Neuron (in vitro differentiated cells): ENCODE measurements at regions not wholly inside any gene's neighbourhood (a gene's known extent, or its start where the extent isn't known, plus 50 kb on each side); places are given as distances from the start of the nearest gene placed in this dataset.

ENCODE experiments used
- H2AFZ ChIP-seq: one replicate; pipeline ENCODE4 v1.6.1; 2013; ENCODE audit warnings: low read depth, mild to moderate bottlenecking, inconsistent platforms, low read length, moderate library complexity
- H3K27me3 ChIP-seq: one replicate; pipeline ENCODE4 v1.6.1; 2013; ENCODE audit warnings: low read length; ENCODE audit not compliant: insufficient read depth
- H3K36me3 ChIP-seq: one replicate; pipeline ENCODE4 v1.6.1; 2013; ENCODE audit warnings: low read length; ENCODE audit not compliant: insufficient read depth
- H3K4me1 ChIP-seq: one replicate; pipeline ENCODE4 v1.6.1; 2013; ENCODE audit warnings: low read length; ENCODE audit not compliant: insufficient read depth
- H3K4me3 ChIP-seq: 2 replicates; pipeline ENCODE4 v1.5.1; 2013; ENCODE audit warnings: mild to moderate bottlenecking, low read length, moderate library complexity
- H3K9me3 ChIP-seq: one replicate; pipeline ENCODE4 v1.6.1; 2013; ENCODE audit warnings: low read length

DNA sequence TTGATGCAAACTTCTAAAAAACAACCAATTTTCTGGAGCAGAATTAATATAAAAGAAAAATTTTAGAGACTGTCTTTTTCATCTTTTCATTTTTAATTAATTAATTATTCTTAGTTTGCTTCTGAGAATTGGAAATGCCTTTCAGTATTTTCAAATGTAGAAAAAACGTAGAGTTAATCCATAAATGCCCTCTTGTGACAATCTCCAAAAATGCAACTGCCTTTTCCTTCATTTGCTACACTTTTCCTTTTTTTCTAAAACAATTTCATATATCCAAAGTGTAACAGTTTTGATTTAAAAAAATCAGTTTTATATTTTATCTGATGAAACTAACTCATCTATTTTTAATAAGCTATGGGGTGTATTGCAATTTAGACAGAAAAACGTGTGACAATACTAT, 409.3 kb downstream of the PRKD1 start:
- H3K27me3 ChIP-seq: no peaks in the 10 kb centered on the region
- H2AFZ ChIP-seq: no peak overlapping the region
- no peaks in the 10 kb centered on the region for H3K4me1 ChIP-seq
- no peak overlapping the region for H3K4me3 ChIP-seq
- no peaks in the 10 kb centered on the region for H3K36me3 ChIP-seq
- H3K9me3 ChIP-seq: no peaks in the 10 kb centered on the region

DNA sequence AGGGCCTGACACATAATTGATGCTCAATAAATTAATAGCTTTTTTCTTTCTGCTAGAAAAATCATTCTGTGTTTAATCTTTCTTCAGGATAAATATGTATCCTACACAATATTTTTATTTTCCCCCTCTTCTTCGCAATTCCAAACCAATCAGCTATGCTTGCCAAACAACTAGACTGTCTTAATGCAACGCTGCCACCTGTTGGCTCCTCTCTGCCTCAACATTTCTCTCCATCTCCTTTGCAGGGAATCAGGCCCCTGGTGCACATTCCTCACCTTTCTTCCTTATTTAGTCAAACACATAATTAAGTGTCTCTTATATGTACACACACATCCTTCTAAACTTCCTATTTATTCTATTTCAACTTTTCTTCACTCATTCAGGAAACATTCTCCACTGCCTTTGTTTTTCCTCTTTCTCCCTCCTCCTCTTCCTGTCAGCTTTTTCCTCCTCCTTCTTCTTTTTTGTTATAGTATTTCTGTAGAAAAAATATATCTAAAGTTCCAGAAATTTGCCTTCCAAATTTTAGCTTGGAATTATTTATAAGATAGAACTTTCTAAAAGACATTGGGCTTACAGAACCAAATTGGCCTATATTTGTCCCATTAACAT, 406.0 kb downstream of the PRKD1 start:
- no peaks in the 10 kb centered on the region for H3K36me3 ChIP-seq

More for the DNA sequence above, 406.0 kb downstream of the PRKD1 start:
- Histone ChIP-seq H3K27me3 (no peaks in the 10 kb centered on the region), H2AFZ (no peak overlapping the region), H3K9me3 (no peaks in the 10 kb centered on the region), H3K4me3 (no peak overlapping the region), H3K4me1 (no peaks in the 10 kb centered on the region)
